Left ventricle myocardium inferior (tissue), 1 donor: ENCODE measurements at regions not wholly inside any gene's neighbourhood (a gene's known extent, or its start where the extent isn't known, plus 50 kb on each side); places are given as distances from the start of the nearest gene placed in this dataset.

Source experiments
- DNase-seq: peaks from one replicate; pipeline ENCODE4 v3.0.0-alpha.2; 2020
- H3K27ac ChIP-seq: fragments of 200-600 bp; replicated peaks from 2 replicates; pipeline ENCODE4 v1.8.0; 2021
- H3K27me3 ChIP-seq: fragments of 200-600 bp; 2 replicates; pipeline ENCODE4 v1.8.0; 2021; ENCODE audit warnings: low read depth
- H3K36me3 ChIP-seq: fragments of 200-600 bp; 2 replicates; pipeline ENCODE4 v1.8.0; 2021
- H3K4me1 ChIP-seq: fragments of 200-600 bp; 2 replicates; pipeline ENCODE4 v1.8.0; 2021
- H3K4me3 ChIP-seq: fragments of 200-600 bp; 2 replicates; pipeline ENCODE4 v1.8.0; 2021; ENCODE audit warnings: mild to moderate bottlenecking, moderate library complexity
- H3K9me3 ChIP-seq: fragments of 200-600 bp; replicated peaks from 2 replicates; pipeline ENCODE4 v1.8.0; 2021
- intact Hi-C: fragments of 100-400 bp; cut with micrococcal nuclease; formaldehyde crosslinking; loops from one replicate; pipeline ENCODE4 v1.11.0; 2022
- TF ChIP-seq, protein P1 (sequence below): fragments of 200-600 bp; IDR thresholded peaks from 2 replicates; pipeline ENCODE4 v1.8.0; 2021; ENCODE audit warnings: antibody characterized with exemption, mild to moderate bottlenecking, borderline replicate concordance
- donor health status: DM: no; HTN: yes; CAD: no; lungs with severe emphysema.

DNA sequence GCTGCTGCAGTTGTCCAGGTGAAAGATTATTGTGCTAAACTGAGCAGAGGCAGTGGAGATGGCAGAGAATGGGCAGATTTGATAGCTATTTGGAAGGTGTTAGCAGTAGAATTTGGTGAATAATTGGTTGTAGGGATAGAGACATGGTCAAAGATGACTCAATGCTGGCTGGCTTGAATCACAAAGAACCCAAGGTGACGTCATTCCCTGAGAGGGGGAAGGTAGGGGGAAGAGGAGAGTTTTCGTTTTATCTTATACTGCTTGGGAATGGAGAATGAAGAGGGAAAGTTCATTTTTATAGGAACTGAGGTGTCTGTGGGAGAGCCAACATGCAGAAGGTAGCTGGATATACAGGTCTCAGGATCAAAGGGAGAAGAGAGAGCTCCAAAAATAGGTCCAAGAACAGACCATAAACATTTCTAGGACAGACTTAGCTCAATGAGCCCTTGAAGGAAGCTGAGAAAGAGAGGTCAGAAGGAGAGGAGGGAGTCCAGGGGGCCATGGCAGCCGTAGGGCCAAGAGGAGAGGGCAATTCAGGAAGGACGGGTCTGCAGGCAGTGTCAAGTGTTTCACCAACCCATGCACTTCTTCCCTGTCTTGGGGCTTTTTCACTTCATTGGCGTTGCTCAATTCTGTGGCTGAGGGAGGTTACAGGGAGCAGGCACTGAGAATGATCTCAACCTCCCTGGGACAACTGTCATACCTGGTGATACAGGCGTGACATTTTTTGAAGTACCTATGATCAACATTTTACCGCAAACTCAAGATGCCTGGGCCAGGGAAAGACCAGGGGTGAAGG is 281.3 kb downstream of the TDRD15 start:
- H3K9me3 ChIP-seq = no peaks in the 10 kb centered on the region
- TF ChIP-seq, protein P1, sequence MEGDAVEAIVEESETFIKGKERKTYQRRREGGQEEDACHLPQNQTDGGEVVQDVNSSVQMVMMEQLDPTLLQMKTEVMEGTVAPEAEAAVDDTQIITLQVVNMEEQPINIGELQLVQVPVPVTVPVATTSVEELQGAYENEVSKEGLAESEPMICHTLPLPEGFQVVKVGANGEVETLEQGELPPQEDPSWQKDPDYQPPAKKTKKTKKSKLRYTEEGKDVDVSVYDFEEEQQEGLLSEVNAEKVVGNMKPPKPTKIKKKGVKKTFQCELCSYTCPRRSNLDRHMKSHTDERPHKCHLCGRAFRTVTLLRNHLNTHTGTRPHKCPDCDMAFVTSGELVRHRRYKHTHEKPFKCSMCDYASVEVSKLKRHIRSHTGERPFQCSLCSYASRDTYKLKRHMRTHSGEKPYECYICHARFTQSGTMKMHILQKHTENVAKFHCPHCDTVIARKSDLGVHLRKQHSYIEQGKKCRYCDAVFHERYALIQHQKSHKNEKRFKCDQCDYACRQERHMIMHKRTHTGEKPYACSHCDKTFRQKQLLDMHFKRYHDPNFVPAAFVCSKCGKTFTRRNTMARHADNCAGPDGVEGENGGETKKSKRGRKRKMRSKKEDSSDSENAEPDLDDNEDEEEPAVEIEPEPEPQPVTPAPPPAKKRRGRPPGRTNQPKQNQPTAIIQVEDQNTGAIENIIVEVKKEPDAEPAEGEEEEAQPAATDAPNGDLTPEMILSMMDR = no peak
- intact Hi-C loops = no loop called here
- no peaks in the 10 kb centered on the region for H3K36me3 ChIP-seq
- DNase-seq = no peak
- no peak overlapping the region for H3K27ac ChIP-seq
- no peak overlapping the region for H3K4me3 ChIP-seq
- H3K27me3 ChIP-seq = peaks cover 24% of the 10 kb centered on the region
- no peaks in the 10 kb centered on the region for H3K4me1 ChIP-seq

DNA sequence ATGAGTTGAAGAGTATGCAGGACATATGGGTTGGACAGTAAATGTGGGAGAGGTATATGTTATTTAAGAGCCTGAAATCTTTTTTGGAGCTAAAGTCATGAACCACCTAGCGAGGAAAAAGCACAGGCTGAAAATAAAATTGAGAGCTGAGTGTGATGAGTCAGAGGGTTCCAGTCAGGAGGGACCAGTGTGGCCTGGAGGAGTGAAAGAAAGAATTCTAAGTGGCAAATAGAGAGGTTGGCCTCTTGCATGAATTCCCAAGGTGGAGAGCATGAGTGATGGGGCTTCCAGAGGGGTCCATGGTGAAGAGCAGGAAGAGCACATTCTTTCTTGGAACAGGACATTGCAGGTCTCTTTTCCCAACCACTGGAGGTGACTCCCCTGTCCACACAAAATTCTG is 282.6 kb downstream of the TDRD15 start:
- TF ChIP-seq, protein P1 = no peak
- no peaks in the 10 kb centered on the region for H3K36me3 ChIP-seq
- no peak overlapping the region for H3K27ac ChIP-seq
- H3K27me3 ChIP-seq = peaks cover 15% of the 10 kb centered on the region
- DNase-seq = no peak
- H3K9me3 ChIP-seq = no peaks in the 10 kb centered on the region
- intact Hi-C loops = no loop called here
- H3K4me1 ChIP-seq = no peaks in the 10 kb centered on the region
- H3K4me3 ChIP-seq = no peak overlapping the region

DNA sequence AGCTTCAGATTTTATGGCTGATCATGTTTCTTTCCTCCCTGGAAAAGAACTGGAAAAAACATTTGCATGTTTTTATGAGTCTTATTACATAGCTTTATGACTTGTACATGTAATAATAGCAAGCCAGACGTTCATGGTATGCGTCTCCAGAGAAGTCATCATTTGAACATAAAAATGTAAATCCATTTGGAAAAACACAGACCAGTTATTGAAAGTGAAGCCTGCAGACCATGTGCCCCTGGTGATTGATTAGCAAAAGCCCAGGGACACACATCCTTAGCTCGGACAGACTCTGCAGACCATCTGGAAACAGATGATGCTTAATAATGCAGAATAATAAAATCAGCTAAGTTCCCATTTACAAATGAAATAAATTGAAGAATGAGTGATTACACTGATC is 283.1 kb downstream of the TDRD15 start:
- no peaks in the 10 kb centered on the region for H3K4me1 ChIP-seq
- no peak for DNase-seq
- peaks cover 13% of the 10 kb centered on the region for H3K27me3 ChIP-seq
- H3K27ac ChIP-seq = no peak overlapping the region
- no peak overlapping the region for H3K4me3 ChIP-seq
- intact Hi-C loops = no loop called here
- H3K9me3 ChIP-seq = no peaks in the 10 kb centered on the region
- no peaks in the 10 kb centered on the region for H3K36me3 ChIP-seq
- TF ChIP-seq, protein P1 = no peak

DNA sequence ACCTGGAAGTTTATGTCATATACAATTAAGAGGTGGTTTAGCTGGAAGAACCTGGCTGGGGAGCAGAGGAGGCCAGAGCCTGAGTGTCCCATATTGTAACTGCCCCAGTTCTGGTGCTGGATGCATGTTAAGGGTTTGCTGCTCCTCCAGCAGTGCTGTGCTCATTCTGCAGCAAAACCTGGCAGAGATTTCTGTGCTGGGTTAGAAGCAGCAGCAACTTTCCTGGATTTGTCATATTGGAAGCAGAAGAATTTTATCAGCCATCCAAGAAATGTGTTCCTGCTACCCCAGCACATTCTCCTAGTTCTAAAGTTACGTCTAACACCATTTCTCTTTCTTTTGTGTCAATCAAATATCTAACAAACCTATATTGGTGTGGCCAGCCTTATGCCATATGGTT is 284.1 kb downstream of the TDRD15 start:
- TF ChIP-seq, protein P1 = no peak
- intact Hi-C loops = no loop called here
- DNase-seq = no peak
- Histone ChIP-seq H3K4me1 (no peaks in the 10 kb centered on the region), H3K36me3 (no peaks in the 10 kb centered on the region), H3K27ac (no peak overlapping the region), H3K27me3 (peaks cover 7% of the 10 kb centered on the region), H3K9me3 (no peaks in the 10 kb centered on the region), H3K4me3 (no peak overlapping the region)

DNA sequence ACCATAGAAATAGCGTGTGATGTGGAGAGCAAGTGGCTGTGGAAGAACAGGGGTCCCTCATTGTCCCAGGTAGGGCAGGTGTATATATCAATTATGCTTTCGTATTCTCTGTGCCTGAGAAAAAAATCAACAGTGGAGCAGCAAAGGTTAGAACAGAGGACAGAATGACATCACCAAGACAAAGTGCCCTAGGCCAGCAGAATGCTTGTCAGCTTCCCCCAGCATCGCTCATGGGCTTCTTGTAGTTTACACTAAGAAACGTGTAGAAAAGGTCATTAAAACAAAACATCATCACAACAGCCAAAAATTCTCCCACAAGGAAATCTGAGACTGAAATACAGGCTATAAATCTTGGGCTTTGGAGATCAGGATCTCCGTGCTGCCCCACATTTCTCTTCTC is 288.0 kb downstream of the TDRD15 start:
- Histone ChIP-seq H3K27me3 (no peaks in the 10 kb centered on the region), H3K4me3 (no peak overlapping the region), H3K4me1 (no peaks in the 10 kb centered on the region), H3K9me3 (no peaks in the 10 kb centered on the region), H3K36me3 (no peaks in the 10 kb centered on the region), H3K27ac (no peak overlapping the region)
- intact Hi-C loops = no loop called here
- TF ChIP-seq, protein P1 = no peak
- DNase-seq = no peak
